ENCODE measurements at regions not wholly inside any gene's neighbourhood (a gene's known extent, or its start where the extent isn't known, plus 50 kb on each side); places are given as distances from the start of the nearest gene placed in this dataset.

DNA sequence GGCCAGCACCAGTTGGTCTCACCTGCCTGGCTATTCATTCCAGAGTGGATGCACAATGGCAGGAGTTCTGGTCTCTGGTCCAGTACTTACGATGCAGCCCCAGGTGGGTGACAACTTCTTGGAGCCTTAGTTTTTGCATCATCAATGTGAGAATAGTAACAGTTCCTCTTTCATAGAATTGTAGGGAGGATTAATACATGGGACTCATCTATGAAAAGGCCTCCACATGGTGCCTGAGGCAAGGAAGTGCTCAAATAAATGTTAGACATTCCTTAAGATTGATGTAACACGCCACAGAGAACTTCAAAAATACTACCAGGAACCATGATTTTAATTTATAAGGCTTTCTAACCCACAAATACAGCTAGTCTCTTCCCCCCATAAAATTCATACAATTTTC is 120.1 kb upstream of the CHST15 start:
- Histone ChIP-seq H3K27me3 (no peaks in the 10 kb centered on the region), H3K4me1 (no peaks in the 10 kb centered on the region), H3K27ac (no peak overlapping the region), H3K36me3 (no peaks in the 10 kb centered on the region), H3K9me3 (no peaks in the 10 kb centered on the region), H3K4me3 (no peak overlapping the region)
- TF ChIP-seq POLR2A (IDR thresholded peaks at IDR 0.05) (no peak), CTCF (IDR thresholded peaks at IDR 0.05 in 4 of 5, conservative IDR thresholded peaks at IDR 0.05 in 1 of 5) (no peak)
- DNase-seq (no peak), ATAC-seq (no peak)
- in situ Hi-C loops (cut with MboI; ENCODE audit: low sequenced_read_pairs in 4 of 4) (no loop called here), intact Hi-C loops (cut with DNase I; ENCODE audit: low total_unique reads) (no loop called here)

DNA sequence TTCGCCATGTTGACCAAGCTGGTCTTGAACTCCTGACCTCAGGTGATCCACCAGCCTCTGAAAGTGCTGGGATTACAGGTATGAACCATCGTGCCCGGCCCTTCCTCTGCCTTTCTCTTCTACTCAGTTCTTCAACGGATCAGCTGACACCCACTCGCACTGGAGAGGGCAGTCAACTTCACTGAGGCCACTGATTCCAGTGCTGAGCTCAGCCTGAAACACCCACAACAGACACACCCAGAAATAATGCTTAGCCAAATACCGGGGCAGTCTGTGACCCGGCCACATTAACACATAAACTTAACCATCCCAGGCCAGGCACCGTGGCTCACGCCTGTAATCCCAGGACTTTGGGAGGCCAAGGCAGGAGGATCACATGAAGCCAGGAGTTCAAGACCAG is 119.3 kb upstream of the CHST15 start:
- no peaks in the 10 kb centered on the region for H3K9me3 ChIP-seq
- H3K27ac ChIP-seq, result no peak overlapping the region
- ATAC-seq (no peak), DNase-seq (no peak)
- H3K36me3 ChIP-seq, result no peaks in the 10 kb centered on the region
- no peaks in the 10 kb centered on the region for H3K27me3 ChIP-seq
- intact Hi-C loops (cut with DNase I; ENCODE audit: low total_unique reads) (no loop called here), in situ Hi-C loops (cut with MboI; ENCODE audit: low sequenced_read_pairs in 4 of 4) (no loop called here)
- H3K4me3 ChIP-seq, result no peak overlapping the region
- no peak for TF ChIP-seq POLR2A (IDR thresholded peaks at IDR 0.05)
- TF ChIP-seq CTCF (IDR thresholded peaks at IDR 0.05 in 4 of 5, conservative IDR thresholded peaks at IDR 0.05 in 1 of 5), result no peak
- H3K4me1 ChIP-seq, result no peaks in the 10 kb centered on the region

DNA sequence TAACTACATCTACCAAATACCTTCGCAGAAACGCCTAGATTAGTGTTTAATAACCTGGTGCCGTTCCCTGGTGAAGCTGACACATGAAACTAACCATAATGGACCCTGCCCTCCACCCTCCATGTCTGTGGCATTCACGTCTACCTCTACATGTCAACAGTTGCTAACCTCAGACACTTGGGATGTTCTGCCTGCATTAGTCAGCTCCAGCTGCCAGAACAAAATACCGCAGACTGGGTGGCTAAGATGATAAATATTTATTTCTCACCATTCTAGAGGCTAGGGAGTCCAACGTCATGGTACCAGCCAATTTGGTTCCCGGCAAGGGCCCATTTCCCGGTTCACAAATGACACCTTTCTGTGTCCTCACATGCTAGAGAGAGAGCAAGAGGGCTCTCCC is 118.5 kb upstream of the CHST15 start:
- no peaks in the 10 kb centered on the region for H3K9me3 ChIP-seq
- intact Hi-C loops (cut with DNase I; ENCODE audit: low total_unique reads) (no loop called here), in situ Hi-C loops (cut with MboI; ENCODE audit: low sequenced_read_pairs in 4 of 4) (no loop called here)
- ATAC-seq (no peak), DNase-seq (no peak)
- no peak overlapping the region for H3K27ac ChIP-seq
- H3K4me1 ChIP-seq, result no peaks in the 10 kb centered on the region
- H3K27me3 ChIP-seq, result no peaks in the 10 kb centered on the region
- no peaks in the 10 kb centered on the region for H3K36me3 ChIP-seq
- no peak overlapping the region for H3K4me3 ChIP-seq
- no peak for TF ChIP-seq POLR2A (IDR thresholded peaks at IDR 0.05)

DNA sequence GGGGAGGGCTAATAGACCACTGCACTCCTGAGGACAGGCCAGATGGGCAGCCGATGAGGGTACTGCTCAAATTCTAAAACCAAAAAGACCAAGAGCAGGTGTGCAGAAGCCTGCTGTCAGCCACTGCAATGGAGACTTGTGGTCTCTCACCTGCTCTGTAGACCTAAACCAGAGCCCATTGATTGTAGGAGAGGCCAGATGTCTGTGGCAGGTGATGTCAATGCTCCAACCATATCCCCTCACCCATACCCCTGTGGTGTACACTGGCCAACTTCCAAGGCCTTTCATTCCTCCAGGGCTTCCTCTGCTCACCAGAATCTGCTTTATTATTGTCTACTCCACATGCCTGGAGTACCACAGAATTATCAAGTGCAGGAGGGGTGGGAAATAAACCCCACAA is 116.9 kb upstream of the CHST15 start:
- H3K4me3 ChIP-seq, result no peak overlapping the region
- H3K9me3 ChIP-seq, result no peaks in the 10 kb centered on the region
- in situ Hi-C loops (cut with MboI; ENCODE audit: low sequenced_read_pairs in 4 of 4), result no loop called here
- TF ChIP-seq POLR2A (IDR thresholded peaks at IDR 0.05) (no peak), CTCF (IDR thresholded peaks at IDR 0.05 in 4 of 5, conservative IDR thresholded peaks at IDR 0.05 in 1 of 5) (no peak)
- intact Hi-C loops (cut with DNase I; ENCODE audit: low total_unique reads), result no loop called here
- ATAC-seq, result no peak
- no peaks in the 10 kb centered on the region for H3K4me1 ChIP-seq
- DNase-seq, result no peak
- no peaks in the 10 kb centered on the region for H3K27me3 ChIP-seq
- H3K27ac ChIP-seq, result no peak overlapping the region
- no peaks in the 10 kb centered on the region for H3K36me3 ChIP-seq

GRCh38 chr10:124207391-124207790 is 114.0 kb upstream of the CHST15 start:
- no peak for TF ChIP-seq CTCF (IDR thresholded peaks at IDR 0.05 in 4 of 5, conservative IDR thresholded peaks at IDR 0.05 in 1 of 5)
- TF ChIP-seq POLR2A (IDR thresholded peaks at IDR 0.05), result no peak
- H3K4me1 ChIP-seq, result no peaks in the 10 kb centered on the region
- no peak for DNase-seq
- intact Hi-C loops (cut with DNase I; ENCODE audit: low total_unique reads) (no loop called here), in situ Hi-C loops (cut with MboI; ENCODE audit: low sequenced_read_pairs in 4 of 4) (no loop called here)
- no peaks in the 10 kb centered on the region for H3K27me3 ChIP-seq
- H3K36me3 ChIP-seq, result no peaks in the 10 kb centered on the region
- no peak for ATAC-seq
- no peak overlapping the region for H3K27ac ChIP-seq
- no peaks in the 10 kb centered on the region for H3K9me3 ChIP-seq
- H3K4me3 ChIP-seq, result no peak overlapping the region

All from gastrocnemius medialis (tissue), 4 donors.